HG02884 (cell line): ENCODE measurements at regions not wholly inside any gene's neighbourhood (a gene's known extent, or its start where the extent isn't known, plus 50 kb on each side); places are given as distances from the start of the nearest gene placed in this dataset.

Experiments
- ATAC-seq: cut with Tn5 transposase; IDR thresholded peaks from one replicate; pipeline ENCODE4 v1.9.1; 2021; ENCODE audit warnings: mild to moderate bottlenecking, moderate library complexity; ENCODE audit not compliant: unreplicated experiment

DNA sequence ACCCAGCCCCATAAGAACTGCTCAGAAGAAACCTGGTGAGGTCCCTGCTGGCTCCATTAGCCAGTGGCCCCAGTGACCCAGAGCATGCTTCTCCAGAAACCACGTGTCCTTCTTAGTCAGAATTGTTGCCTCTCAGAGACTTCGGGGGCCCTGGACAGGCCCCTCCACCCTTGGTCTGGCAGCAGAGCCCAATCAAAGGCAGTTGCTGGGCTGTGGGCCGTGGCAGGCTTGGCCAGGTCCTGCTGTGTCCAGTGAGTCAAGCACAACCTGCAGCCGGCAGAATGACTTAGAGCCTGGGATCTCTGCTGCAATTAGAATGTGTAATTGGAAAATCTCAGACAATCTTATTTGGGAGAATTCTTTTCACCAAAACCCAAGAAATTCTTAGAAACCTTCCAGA lies 502.0 kb upstream of the KLF4 start:
- ATAC-seq = no peak

GRCh38 chr9:107989544-107989943 lies 500.0 kb upstream of the KLF4 start:
- no peak for ATAC-seq

- ATAC-seq = no peak
Measured at GRCh38 chr9:107989099-107989498, 499.5 kb upstream of the KLF4 start.

- no peak for ATAC-seq
Measured at GRCh38 chr9:107984956-107985355, 495.4 kb upstream of the KLF4 start.

- no peak for ATAC-seq
Measured at GRCh38 chr9:107983762-107984161, 494.2 kb upstream of the KLF4 start.

DNA sequence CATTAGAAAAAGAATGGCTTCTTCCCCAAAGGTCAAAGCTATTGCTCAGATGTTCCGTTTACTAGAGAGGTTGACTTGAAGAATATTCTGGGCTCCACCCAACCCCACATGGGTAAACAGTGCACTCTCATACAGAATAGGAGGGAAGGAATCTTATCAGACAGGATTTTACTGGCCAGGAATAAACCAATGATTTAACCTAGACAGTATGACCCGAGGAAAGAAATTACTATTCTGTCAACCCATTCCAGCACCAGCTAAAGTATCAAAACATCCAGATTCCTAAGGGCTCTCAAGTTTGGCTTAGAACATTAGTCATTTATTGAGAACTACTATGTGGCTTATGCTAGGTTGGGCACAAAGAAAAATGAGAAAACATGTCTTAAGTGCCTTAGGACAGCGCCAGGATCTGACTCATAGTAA lies 493.6 kb upstream of the KLF4 start:
- no peak for ATAC-seq

GRCh38 chr9:107982745-107983144 lies 493.2 kb upstream of the KLF4 start:
- no peak for ATAC-seq

- no peak for ATAC-seq
Measured at GRCh38 chr9:107982001-107982400, 492.4 kb upstream of the KLF4 start.

- no peak for ATAC-seq
Measured at GRCh38 chr9:107980984-107981383, 491.4 kb upstream of the KLF4 start.

GRCh38 chr9:107976767-107977166 lies 487.2 kb upstream of the KLF4 start:
- ATAC-seq = no peak

- no peak for ATAC-seq
Measured at GRCh38 chr9:107975426-107976010, 485.9 kb upstream of the KLF4 start.

- no peak for ATAC-seq
Measured at GRCh38 chr9:107973451-107973850, 483.9 kb upstream of the KLF4 start.

GRCh38 chr9:107972346-107972745 lies 482.8 kb upstream of the KLF4 start:
- ATAC-seq = no peak

DNA sequence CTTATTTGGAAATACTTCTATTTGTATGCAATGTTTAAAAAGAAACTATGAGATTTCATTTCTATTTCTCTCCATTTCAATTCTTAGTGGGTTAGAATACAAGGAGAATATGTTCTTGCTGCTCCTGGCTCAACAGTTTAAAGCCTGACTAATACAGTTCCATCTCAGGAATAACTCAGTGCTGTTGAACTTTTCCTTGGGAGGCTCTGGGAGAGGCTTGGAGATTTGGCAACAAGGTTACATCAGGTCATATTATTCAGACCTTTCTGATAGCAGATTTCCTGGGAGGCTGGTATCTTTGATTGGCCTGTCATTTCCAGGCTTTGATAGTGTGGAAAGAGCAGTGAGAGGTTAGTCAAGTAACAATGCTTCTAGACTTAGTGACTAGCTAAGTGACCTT lies 481.7 kb upstream of the KLF4 start:
- no peak for ATAC-seq

GRCh38 chr9:107970726-107971125 lies 481.2 kb upstream of the KLF4 start:
- ATAC-seq = no peak

DNA sequence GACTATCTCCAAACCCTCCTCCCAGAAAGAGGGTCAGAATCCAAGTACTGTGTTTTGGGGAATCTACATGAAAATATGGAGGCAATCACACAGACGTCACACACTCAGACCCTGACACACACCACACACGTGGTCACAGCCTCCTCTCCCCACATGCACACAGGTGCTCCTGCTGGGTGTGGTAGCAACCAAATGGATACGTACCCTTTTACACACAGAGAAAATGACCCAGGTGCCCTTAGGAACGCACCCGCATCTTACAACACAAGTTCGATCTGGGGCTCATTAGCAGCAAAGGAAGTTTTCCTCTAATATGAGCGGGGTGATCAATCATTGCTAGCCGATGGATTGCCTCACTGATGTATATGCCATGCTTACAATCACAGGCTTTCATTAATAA lies 480.2 kb upstream of the KLF4 start:
- ATAC-seq = no peak

DNA sequence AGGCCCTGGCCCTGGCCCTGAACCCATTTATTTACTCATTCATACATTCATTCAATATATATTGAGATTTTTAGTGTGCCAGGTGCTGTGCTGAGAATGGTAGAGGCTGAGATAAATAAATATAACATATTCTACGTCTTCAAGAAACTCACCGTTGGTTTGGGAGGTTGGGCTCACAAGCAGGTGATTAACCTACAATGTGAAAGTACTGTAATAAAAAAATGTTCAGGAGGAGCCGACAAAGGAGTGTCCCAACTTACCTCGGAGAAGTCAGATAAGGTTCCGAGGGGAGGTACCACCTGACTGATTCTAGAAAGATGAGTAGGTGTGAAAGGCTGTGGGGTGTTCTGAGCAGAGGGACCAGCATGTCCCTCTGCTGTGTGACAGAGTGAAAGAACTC lies 479.6 kb upstream of the KLF4 start:
- no peak for ATAC-seq

DNA sequence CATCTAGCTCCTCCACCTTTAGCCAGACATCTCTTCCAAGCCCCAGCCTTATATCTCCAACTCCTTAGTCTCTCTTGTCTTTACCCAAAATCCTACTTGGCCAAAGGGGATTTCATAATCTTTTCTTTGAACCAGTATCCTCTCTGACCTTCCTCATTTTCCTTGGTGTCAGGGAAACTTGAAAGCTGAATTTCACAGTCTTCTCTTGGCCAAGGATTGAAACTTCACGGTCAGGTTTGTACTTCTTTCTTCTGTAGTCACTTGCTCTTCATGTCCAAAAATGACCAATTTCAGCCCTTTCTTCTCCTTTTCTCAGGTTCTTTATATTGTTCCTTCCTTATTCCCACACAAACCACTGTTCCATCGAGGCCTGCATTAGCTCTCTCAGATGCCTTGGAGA lies 473.7 kb upstream of the KLF4 start:
- no peak for ATAC-seq

- no peak for ATAC-seq
Measured at GRCh38 chr9:107960916-107961315, 471.3 kb upstream of the KLF4 start.

GRCh38 chr9:107954312-107954711 lies 464.7 kb upstream of the KLF4 start:
- no peak for ATAC-seq

DNA sequence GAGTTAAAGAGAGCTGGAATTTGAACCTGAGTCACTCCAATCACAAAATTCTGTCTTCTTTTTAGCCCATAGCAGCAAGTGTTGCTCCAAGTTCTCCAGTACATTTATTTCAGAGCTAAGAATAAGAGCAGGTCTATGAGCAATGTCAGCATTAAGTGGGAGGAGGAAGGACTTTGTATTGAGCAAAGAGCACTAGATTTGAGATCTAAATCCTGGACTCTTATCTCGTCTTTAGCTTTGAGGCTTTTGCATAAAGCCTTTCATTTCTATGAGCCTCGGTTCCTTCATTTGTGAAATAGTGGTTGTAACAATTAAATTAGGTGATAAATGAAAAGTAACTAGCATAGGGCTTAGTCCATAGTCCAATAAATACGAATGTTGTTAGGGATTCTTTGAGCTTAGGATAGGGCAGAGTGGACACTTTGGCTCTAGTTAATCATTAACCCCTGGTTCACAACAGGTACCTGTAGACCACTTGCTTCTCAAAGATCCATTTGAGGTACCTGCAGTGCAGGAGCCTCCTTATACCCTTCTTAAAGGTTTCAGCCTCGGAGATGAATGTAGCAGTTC lies 464.1 kb upstream of the KLF4 start:
- ATAC-seq = no peak

DNA sequence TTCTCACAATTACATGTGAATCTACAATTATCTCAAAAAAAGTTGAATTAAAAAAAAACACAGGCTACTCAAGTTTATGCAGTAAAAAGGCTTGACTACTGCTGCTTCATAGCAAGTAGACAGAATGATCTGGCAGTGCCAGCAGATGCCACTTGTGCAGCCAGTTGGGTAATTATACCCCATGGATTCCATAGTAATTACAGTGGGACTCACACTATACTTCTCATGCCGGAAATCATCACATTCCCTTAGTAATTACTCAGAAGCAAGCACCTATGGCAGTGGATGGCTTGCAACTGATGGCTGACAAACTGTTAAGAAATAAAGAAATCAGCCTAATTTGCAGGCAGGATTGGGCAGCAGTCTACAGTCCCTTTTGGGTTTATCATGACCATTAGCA lies 463.2 kb upstream of the KLF4 start:
- no peak for ATAC-seq

- ATAC-seq = no peak
Measured at GRCh38 chr9:107951511-107951910, 461.9 kb upstream of the KLF4 start.
